ENCODE measurements at regions not wholly inside any gene's neighbourhood (a gene's known extent, or its start where the extent isn't known, plus 50 kb on each side); places are given as distances from the start of the nearest gene placed in this dataset.

GRCh38 chr6:166779963-166780683 is 153.1 kb upstream of the RPS6KA2 start:
- Histone ChIP-seq H3K4me3 (no peak overlapping the region), H3K27ac (no peak overlapping the region), H3K27me3 (no peaks in the 10 kb centered on the region), H3K36me3 (no peaks in the 10 kb centered on the region), H3K9me3 (no peaks in the 10 kb centered on the region), H3K4me1 (no peaks in the 10 kb centered on the region)
- no peak for ATAC-seq
- DNase-seq = no peak
- TF ChIP-seq CTCF (IDR thresholded peaks at IDR 0.05) = no peak
- intact Hi-C loops (cut with DNase I) = no loop called here

GRCh38 chr6:166779381-166779780 is 152.3 kb upstream of the RPS6KA2 start:
- H3K4me3 ChIP-seq = no peak overlapping the region
- ATAC-seq (no peak), DNase-seq (no peak)
- no peaks in the 10 kb centered on the region for H3K9me3 ChIP-seq
- no peak overlapping the region for H3K27ac ChIP-seq
- H3K27me3 ChIP-seq = no peaks in the 10 kb centered on the region
- intact Hi-C loops (cut with DNase I) = no loop called here
- H3K36me3 ChIP-seq = no peaks in the 10 kb centered on the region
- no peaks in the 10 kb centered on the region for H3K4me1 ChIP-seq
- no peak for TF ChIP-seq CTCF (IDR thresholded peaks at IDR 0.05)

- no peak overlapping the region for H3K4me3 ChIP-seq
- no peaks in the 10 kb centered on the region for H3K27me3 ChIP-seq
- ATAC-seq (no peak), DNase-seq (no peak)
- H3K27ac ChIP-seq = no peak overlapping the region
- no peaks in the 10 kb centered on the region for H3K9me3 ChIP-seq
- H3K36me3 ChIP-seq = no peaks in the 10 kb centered on the region
- no peaks in the 10 kb centered on the region for H3K4me1 ChIP-seq
- intact Hi-C loops (cut with DNase I) = no loop called here
- TF ChIP-seq CTCF (IDR thresholded peaks at IDR 0.05) = no peak
Measured at GRCh38 chr6:166778776-166779175, 151.7 kb upstream of the RPS6KA2 start.

GRCh38 chr6:166778046-166778445 is 151.0 kb upstream of the RPS6KA2 start:
- intact Hi-C loops (cut with DNase I) = no loop called here
- Histone ChIP-seq H3K27ac (no peak overlapping the region), H3K4me3 (no peak overlapping the region), H3K36me3 (no peaks in the 10 kb centered on the region), H3K9me3 (no peaks in the 10 kb centered on the region), H3K27me3 (no peaks in the 10 kb centered on the region), H3K4me1 (no peaks in the 10 kb centered on the region)
- ATAC-seq = no peak
- no peak for DNase-seq
- no peak for TF ChIP-seq CTCF (IDR thresholded peaks at IDR 0.05)

GRCh38 chr6:166777096-166777630 is 150.1 kb upstream of the RPS6KA2 start:
- ATAC-seq (no peak), DNase-seq (no peak)
- no peak overlapping the region for H3K4me3 ChIP-seq
- H3K9me3 ChIP-seq = no peaks in the 10 kb centered on the region
- H3K36me3 ChIP-seq = no peaks in the 10 kb centered on the region
- H3K27me3 ChIP-seq = no peaks in the 10 kb centered on the region
- no peak for TF ChIP-seq CTCF (IDR thresholded peaks at IDR 0.05)
- intact Hi-C loops (cut with DNase I) = no loop called here
- H3K4me1 ChIP-seq = no peaks in the 10 kb centered on the region
- no peak overlapping the region for H3K27ac ChIP-seq

All from upper lobe of right lung (tissue), 1 donor.